ENCODE measurements at regions not wholly inside any gene's neighbourhood (a gene's known extent, or its start where the extent isn't known, plus 50 kb on each side); places are given as distances from the start of the nearest gene placed in this dataset.

DNA sequence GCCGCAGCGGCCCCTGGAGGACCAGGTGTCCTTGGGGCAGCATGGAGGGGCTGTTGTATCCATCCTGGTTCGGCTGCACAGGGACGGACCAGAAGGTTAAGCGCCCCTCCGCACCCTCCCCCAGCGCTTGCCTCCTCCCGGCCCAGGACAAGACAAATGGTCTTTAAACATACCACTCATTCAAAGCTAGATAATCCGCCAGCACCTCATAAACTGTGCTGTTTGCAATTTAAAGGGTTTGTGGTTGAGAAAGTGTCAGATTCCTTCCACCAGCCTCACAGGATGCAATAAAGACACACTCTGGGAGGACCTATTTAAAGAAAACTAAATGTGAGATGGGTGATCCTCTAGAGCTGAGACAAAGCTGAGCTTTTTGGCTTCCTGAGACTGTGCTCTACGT is 426.2 kb upstream of the EEF2KMT start:
- Mint-ChIP-seq H3K27me3 (peaks cover 9% of the 10 kb centered on the region), H3K4me1 (no peaks in the 10 kb centered on the region), H3K27ac (no peak overlapping the region), H3K9me3 (no peaks in the 10 kb centered on the region), H3K4me3 (no peak overlapping the region), H3K36me3 (no peaks in the 10 kb centered on the region)

DNA sequence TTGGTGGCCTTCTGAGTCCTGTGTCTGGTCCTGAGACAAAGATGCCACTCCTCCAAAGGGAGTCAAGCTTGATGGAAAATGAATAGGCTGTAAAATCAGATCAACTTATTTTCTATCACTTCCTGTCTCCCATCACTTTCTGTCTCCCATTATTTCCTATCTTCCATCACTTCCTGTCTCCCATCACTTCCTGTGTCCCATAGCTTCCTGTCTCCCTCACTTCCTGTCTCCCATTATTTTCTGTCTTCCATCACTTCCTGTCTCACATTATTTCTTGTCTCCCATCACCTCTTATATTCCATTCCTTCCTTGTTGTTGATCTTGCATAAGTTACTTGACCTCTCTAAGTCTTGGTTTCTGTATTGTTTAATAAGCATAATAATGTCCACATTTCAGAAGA is 418.5 kb upstream of the EEF2KMT start:
- Mint-ChIP-seq H3K4me3 (no peak overlapping the region), H3K27me3 (no peaks in the 10 kb centered on the region), H3K27ac (no peak overlapping the region), H3K9me3 (peaks cover 6% of the 10 kb centered on the region), H3K4me1 (no peaks in the 10 kb centered on the region), H3K36me3 (no peaks in the 10 kb centered on the region)

DNA sequence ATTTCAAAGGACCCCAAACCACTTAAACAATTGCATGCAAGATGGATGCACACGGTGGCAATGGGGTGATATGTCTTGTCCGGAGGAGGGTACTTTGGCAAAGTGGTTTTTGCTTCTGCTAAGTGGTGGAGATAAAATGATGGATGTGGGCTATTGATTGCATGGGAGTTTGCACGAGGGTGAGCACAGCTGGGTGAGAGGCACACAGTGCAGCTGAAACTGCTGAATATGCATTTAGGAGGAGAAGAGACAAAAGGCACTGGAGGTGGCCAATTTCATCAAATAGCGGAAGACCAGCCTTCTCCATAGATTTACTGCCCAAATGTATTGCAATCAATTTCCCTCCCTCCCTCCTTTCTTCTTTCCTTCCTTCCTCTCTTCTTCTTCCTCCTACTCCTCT is 414.4 kb upstream of the EEF2KMT start:
- no peak overlapping the region for H3K27ac Mint-ChIP-seq

GRCh38 chr16:5510819-5511370 is 413.3 kb upstream of the EEF2KMT start:
- H3K27me3 Mint-ChIP-seq: peaks cover 2% of the 10 kb centered on the region
- no peak overlapping the region for H3K4me3 Mint-ChIP-seq
- no peaks in the 10 kb centered on the region for H3K4me1 Mint-ChIP-seq
- H3K27ac Mint-ChIP-seq: no peak overlapping the region
- no peaks in the 10 kb centered on the region for H3K9me3 Mint-ChIP-seq
- H3K36me3 Mint-ChIP-seq: no peaks in the 10 kb centered on the region

More for the DNA sequence above, 414.4 kb upstream of the EEF2KMT start:
- H3K4me3 Mint-ChIP-seq: no peak overlapping the region
- H3K4me1 Mint-ChIP-seq: no peaks in the 10 kb centered on the region
- H3K36me3 Mint-ChIP-seq: no peaks in the 10 kb centered on the region
- H3K27me3 Mint-ChIP-seq: no peaks in the 10 kb centered on the region
- H3K9me3 Mint-ChIP-seq: peaks cover 6% of the 10 kb centered on the region

DNA sequence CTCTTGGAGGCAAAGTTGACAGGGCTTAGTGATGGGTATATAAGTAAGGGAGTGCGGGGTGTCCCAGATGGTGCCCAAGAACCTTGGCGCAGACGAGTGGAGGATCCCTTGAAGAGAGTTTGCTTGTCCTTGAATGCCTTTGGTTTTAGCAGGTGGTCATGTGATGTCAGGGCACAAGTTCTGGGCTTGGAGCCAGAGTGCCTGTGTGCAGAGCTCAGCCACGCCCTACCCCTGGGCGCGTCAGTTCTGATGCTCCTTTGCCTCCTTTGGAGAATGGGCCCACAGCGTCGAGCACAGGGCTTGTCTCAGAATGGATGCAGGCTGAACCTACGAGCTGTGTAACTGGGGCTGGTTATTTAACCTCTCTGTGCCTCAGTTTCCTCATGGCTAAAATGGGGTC is 412.2 kb upstream of the EEF2KMT start:
- Mint-ChIP-seq H3K36me3 (no peaks in the 10 kb centered on the region), H3K27me3 (peaks cover 2% of the 10 kb centered on the region), H3K4me1 (no peaks in the 10 kb centered on the region), H3K27ac (no peak overlapping the region), H3K4me3 (no peak overlapping the region), H3K9me3 (no peaks in the 10 kb centered on the region)

- no peaks in the 10 kb centered on the region for H3K36me3 Mint-ChIP-seq
- peaks cover 2% of the 10 kb centered on the region for H3K27me3 Mint-ChIP-seq
- no peak overlapping the region for H3K4me3 Mint-ChIP-seq
- no peaks in the 10 kb centered on the region for H3K4me1 Mint-ChIP-seq
- no peaks in the 10 kb centered on the region for H3K9me3 Mint-ChIP-seq
- no peak overlapping the region for H3K27ac Mint-ChIP-seq
These were observed 411.7 kb upstream of the EEF2KMT start for GRCh38 chr16:5509336-5509735.

- Mint-ChIP-seq H3K27ac (no peak overlapping the region), H3K36me3 (no peaks in the 10 kb centered on the region), H3K9me3 (no peaks in the 10 kb centered on the region), H3K27me3 (peaks cover 3% of the 10 kb centered on the region), H3K4me1 (no peaks in the 10 kb centered on the region), H3K4me3 (no peak overlapping the region)
These were observed 410.8 kb upstream of the EEF2KMT start for GRCh38 chr16:5508371-5508770.

DNA sequence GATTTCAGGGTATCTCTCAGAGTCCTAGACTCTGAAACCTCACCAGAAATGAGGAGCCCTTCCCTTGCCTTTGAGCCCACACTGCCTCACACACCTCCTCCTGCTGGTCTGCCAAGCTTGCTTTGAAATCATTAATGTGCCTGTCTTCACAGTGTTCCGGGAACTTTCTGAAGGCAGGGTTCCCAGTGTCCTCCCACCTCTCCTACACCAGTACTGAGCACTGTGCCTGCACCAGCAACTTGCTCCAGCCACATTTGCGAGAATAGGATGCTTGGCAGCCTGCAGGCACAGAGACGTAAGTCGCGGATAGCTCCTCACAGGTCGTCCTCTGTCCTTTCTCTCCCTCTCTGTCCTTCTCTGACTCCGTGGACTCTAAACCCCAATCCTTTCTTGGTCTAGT is 408.4 kb upstream of the EEF2KMT start:
- no peak overlapping the region for H3K27ac Mint-ChIP-seq
- no peaks in the 10 kb centered on the region for H3K36me3 Mint-ChIP-seq
- no peak overlapping the region for H3K4me3 Mint-ChIP-seq
- no peaks in the 10 kb centered on the region for H3K4me1 Mint-ChIP-seq
- H3K9me3 Mint-ChIP-seq: no peaks in the 10 kb centered on the region
- H3K27me3 Mint-ChIP-seq: peaks cover 3% of the 10 kb centered on the region

DNA sequence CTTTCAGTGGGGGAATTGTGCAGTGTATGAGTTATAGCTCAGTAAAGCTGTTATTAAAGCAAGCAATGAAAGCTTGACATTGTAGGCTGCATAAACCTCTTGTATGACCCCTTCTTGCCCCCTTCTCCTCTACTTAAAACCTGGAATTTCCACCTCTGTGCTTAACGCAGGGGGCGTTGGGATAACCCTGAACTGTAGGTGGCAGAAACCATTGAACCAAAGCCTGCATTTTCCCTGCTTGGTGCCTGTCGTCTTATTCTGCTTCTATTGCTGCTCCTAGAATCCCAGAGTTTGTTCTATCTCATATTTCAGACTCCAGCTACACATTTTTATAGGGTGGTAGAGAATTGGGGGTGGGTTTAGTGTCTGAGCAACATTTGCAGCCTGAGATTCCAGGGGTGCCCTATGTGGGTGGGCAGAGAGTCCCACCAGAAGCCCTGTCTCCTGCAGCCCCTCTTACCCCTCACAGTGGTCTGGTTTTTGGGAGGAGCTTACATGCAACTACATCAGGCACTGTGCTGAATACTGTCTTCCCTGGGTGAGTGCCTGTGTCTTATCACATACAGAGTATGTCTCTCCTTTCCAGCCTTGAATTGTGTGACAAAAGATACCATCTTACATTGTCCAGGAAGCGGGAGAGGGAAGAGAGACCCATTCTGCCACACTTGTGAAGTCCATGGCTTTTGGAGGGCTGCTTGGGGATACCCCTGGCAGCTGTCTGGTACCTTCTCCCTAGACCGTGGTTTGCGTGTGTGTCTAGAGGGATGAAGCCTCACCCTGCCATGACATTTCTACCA is 407.7 kb upstream of the EEF2KMT start:
- H3K4me3 Mint-ChIP-seq: no peak overlapping the region
- H3K4me1 Mint-ChIP-seq: no peaks in the 10 kb centered on the region
- H3K27ac Mint-ChIP-seq: no peak overlapping the region
- H3K27me3 Mint-ChIP-seq: peaks cover 3% of the 10 kb centered on the region
- no peaks in the 10 kb centered on the region for H3K36me3 Mint-ChIP-seq
- H3K9me3 Mint-ChIP-seq: no peaks in the 10 kb centered on the region

- Mint-ChIP-seq H3K4me3 (no peak overlapping the region), H3K27ac (no peak overlapping the region), H3K36me3 (no peaks in the 10 kb centered on the region), H3K4me1 (no peaks in the 10 kb centered on the region), H3K27me3 (peaks cover 3% of the 10 kb centered on the region), H3K9me3 (no peaks in the 10 kb centered on the region)
These were observed 406.6 kb upstream of the EEF2KMT start for GRCh38 chr16:5504064-5504781.

- Mint-ChIP-seq H3K9me3 (no peaks in the 10 kb centered on the region), H3K4me3 (no peak overlapping the region), H3K36me3 (no peaks in the 10 kb centered on the region), H3K4me1 (no peaks in the 10 kb centered on the region), H3K27me3 (peaks cover 3% of the 10 kb centered on the region), H3K27ac (no peak overlapping the region)
These were observed 405.3 kb upstream of the EEF2KMT start for GRCh38 chr16:5502944-5503343.

DNA sequence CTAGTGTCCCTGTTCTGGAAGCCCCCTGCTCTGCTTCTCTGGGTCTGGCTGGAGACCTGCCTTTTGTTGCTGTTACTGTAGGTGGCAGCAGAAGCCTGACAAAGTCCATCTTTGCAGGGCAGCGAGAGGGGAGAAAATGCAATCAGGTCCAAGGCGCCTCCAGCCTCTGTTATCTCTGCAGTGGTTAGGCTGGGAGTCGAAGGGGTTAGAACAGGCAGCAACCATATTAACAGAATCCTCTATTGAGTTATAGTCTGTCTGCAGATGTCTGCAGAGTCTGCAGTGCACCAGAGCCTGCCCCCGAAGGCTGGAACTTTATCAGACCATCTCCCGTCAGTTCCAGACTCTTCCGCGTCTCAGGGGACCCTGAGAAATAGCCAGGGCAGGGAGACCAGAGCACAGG is 404.9 kb upstream of the EEF2KMT start:
- Mint-ChIP-seq H3K36me3 (no peaks in the 10 kb centered on the region), H3K27me3 (peaks cover 3% of the 10 kb centered on the region), H3K4me1 (no peaks in the 10 kb centered on the region), H3K27ac (no peak overlapping the region), H3K4me3 (no peak overlapping the region), H3K9me3 (no peaks in the 10 kb centered on the region)

DNA sequence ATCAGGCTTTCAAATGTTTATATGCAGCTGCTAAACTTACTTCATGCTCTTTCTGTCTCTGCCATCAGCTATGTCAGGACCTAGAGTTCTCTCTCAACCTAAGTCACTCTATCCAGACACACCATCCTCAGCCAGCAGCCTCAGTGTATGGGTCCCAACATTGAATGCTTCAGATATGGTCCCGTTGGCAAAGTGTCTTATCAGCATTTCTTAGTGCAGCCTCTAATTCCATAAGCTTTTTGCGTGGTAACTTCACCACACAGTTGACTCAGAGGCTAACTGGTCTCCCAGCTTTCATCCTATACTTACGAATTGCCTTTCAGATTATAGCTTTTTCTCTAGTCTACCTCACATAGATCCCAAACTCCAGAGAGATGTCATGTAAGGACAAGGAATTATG is 402.9 kb upstream of the EEF2KMT start:
- Mint-ChIP-seq H3K9me3 (no peaks in the 10 kb centered on the region), H3K36me3 (no peaks in the 10 kb centered on the region), H3K4me1 (no peaks in the 10 kb centered on the region), H3K4me3 (no peak overlapping the region), H3K27me3 (peaks cover 1% of the 10 kb centered on the region), H3K27ac (no peak overlapping the region)

DNA sequence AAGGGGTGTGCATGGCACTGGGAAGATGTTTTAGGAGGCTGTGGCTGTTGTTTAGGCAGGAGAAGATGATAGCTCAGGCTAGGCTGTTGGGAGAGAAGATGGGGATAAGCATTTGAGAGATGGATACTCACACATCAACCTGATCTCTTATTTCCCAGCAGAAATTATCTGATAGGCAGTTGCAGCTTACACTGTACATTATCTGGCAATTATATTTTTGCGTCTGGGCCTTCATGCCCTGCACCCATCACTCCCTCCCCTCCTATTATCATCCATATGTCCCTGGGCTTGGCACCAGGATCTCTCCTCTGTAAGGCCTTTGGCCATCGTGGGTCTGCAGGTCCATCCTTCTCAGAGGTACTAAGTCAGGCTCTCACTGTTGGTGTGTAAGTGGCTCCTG is 401.0 kb upstream of the EEF2KMT start:
- H3K9me3 Mint-ChIP-seq: no peaks in the 10 kb centered on the region
- H3K4me1 Mint-ChIP-seq: no peaks in the 10 kb centered on the region
- no peak overlapping the region for H3K4me3 Mint-ChIP-seq
- H3K27ac Mint-ChIP-seq: no peak overlapping the region
- no peaks in the 10 kb centered on the region for H3K36me3 Mint-ChIP-seq
- H3K27me3 Mint-ChIP-seq: no peaks in the 10 kb centered on the region

- H3K4me3 Mint-ChIP-seq: no peak overlapping the region
- H3K9me3 Mint-ChIP-seq: no peaks in the 10 kb centered on the region
- H3K4me1 Mint-ChIP-seq: no peaks in the 10 kb centered on the region
- no peaks in the 10 kb centered on the region for H3K27me3 Mint-ChIP-seq
- H3K27ac Mint-ChIP-seq: no peak overlapping the region
- no peaks in the 10 kb centered on the region for H3K36me3 Mint-ChIP-seq
These were observed 398.4 kb upstream of the EEF2KMT start for GRCh38 chr16:5496013-5496412.

DNA sequence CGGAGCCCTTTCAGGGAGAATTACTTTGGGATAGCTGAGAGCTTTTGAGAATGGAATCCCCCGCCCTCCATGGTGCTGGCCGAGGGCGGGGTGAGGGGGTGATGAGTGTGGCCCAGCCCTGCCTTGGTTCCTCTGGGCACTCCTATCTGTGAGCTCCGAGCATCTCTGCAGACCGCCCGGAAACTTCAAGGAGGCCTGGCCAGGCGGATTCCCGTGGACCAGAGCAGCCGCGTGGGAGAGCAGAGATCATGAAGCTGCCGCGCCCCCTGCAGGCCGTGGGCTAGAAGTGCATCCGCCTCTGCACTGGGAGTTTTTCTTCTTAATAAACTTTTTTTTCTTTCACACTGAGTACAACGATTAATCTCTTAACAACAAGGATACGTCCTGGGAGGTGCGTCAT is 392.9 kb upstream of the EEF2KMT start:
- Mint-ChIP-seq H3K4me3 (no peak overlapping the region), H3K36me3 (no peaks in the 10 kb centered on the region), H3K27ac (no peak overlapping the region), H3K27me3 (no peaks in the 10 kb centered on the region), H3K9me3 (no peaks in the 10 kb centered on the region), H3K4me1 (no peaks in the 10 kb centered on the region)

Data from activated naive CD4-positive, alpha-beta T cell treated with anti-CD3 and anti-CD28 coated beads, Interleukin-2, amount 50 U/mL, for 24 hours (primary cell).